ENCODE measurements at regions not wholly inside any gene's neighbourhood (a gene's known extent, or its start where the extent isn't known, plus 50 kb on each side); places are given as distances from the start of the nearest gene placed in this dataset.

GRCh38 chr11:38680746-38681145 is 2082.7 kb upstream of the RAG2 start:
- TF ChIP-seq MAX (IDR thresholded peaks at IDR 0.05) (no peak), ZNF276 (CRISPR knock-in tag; IDR thresholded peaks at IDR 0.05; ENCODE audit: low read depth) (no peak)

Data from HepG2 (cell line).